Raji (cell line): ENCODE measurements at regions not wholly inside any gene's neighbourhood (a gene's known extent, or its start where the extent isn't known, plus 50 kb on each side); places are given as distances from the start of the nearest gene placed in this dataset.

Source experiments
- POLR2A ChIP-seq: IDR thresholded peaks from 2 replicates; pipeline ENCODE4 v1.6.1; 2011; ENCODE audit warnings: low read depth, low read length, control low read depth; ENCODE audit not compliant: insufficient read depth

DNA sequence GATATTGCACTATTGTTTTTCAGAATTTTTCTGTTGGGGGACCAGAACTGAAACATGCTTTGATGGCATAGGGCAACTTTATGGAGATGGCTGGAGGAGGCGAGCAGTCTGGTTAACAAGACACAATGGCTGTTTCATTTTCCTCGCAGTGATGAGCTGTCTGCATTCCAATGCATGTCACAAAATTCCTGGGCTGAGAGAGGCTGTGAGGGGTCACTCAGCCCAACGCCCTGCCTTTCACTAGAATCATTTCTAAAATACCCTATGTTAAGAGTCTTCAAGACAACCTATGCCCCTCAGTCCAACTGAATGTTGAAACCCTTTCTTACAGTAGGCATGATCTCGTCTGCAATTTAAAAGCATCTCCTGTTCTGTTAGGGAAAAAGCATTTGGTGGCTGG is 1090.0 kb downstream of the BCL11A start:
- TF ChIP-seq POLR2A, result no peak

GRCh38 chr2:59462422-59463197 is 1090.8 kb downstream of the BCL11A start:
- TF ChIP-seq POLR2A, result no peak

DNA sequence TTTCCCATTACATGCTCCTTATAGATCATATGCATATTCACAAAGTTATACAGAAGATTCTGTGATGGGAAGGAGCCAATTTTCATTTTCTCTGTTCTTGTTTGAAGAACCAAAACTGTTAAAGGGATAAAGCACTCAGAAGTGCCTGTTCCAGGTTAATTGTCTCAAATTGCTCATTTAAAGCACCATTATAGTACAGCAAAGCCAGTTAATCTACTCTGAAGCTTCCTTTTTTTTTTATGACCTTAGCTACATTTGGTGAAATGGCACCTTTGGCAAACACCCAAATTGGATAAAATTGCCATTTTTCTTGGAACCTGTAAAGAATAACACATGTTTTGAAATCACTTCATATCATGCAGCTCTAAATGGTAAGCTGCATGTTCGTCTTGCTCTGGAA is 1092.3 kb downstream of the BCL11A start:
- TF ChIP-seq POLR2A, result no peak

GRCh38 chr2:59458800-59459199 is 1094.7 kb downstream of the BCL11A start:
- no peak for TF ChIP-seq POLR2A

DNA sequence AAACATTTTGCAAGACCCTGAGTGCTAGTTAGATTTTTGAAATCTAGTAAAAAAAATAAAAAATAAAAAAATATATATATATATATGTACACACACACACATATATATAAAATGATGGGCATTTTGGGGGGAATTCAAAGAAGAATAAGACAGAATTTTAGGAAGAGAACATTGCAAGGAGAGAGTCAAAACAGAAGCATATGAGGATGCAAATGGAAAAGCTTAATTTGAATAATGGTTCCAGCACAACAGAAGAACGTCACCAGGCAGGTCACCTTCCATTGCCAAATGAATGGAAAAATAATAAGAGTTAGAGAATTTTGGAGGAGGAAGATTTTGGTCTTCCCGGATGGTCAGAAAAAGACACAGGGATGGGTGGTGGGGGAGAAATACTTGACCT is 1097.2 kb downstream of the BCL11A start:
- TF ChIP-seq POLR2A, result no peak

- no peak for TF ChIP-seq POLR2A
Measured at GRCh38 chr2:59449274-59449673, 1104.2 kb downstream of the BCL11A start.

DNA sequence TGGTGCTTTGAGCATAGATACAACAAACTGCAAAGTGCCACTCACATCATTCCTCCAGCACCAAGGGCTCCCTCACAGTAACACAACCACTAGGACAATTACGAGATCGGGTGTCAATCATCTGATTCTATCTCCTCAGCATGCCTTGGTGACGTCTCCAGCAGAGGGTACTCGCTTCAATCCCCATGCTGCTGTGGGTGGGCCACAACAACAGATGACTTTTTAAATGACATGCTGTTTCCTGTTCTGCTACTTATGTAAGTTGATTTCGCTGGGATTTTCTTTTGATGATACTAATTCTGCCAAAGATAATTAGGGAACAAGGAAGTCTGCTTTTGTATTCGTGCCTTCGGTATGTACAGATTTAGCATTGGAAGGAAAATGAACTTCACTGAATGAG is 1113.0 kb downstream of the BCL11A start:
- no peak for TF ChIP-seq POLR2A

DNA sequence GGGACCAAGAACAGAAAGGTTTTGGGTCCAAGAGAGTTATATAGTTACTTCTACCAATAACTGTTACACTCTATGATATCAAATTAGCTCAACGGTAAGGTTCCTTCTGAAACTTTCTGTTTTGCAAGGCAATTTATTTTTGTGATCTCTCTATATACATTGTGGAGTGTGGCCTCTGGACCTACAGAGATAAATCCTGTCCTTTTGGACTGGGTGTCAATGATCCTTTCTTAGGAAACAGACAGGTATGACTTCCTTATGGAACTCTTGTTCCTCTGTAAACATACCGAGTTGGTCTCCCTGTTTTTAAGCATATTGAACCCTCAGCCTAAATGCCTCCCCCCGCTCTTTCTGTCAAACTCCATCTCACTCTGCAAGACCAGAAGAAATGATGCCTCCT is 1117.8 kb downstream of the BCL11A start:
- TF ChIP-seq POLR2A, result no peak

DNA sequence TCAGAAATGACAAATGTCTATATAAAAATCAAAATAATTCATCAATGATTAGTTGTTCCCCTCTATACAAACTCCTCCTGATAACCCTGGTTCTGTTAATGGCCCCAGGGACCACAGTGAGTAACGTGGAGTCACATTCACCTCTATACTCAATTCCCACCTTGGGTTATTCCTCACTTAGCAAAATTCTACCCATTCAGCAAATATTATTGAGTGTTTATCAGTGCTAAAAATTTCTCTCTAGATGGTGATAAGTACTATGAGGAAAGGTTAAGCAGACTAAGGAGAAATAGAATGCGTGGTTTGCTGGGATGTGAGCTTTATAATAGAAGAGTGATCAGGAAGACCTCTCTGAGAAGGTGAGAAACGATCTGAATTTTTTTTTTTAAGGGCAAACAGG is 1124.5 kb downstream of the BCL11A start:
- no peak for TF ChIP-seq POLR2A

- TF ChIP-seq POLR2A, result no peak
Measured at GRCh38 chr2:59427980-59428379, 1125.5 kb downstream of the BCL11A start.

GRCh38 chr2:59425247-59425646 is 1128.2 kb downstream of the BCL11A start:
- no peak for TF ChIP-seq POLR2A

- no peak for TF ChIP-seq POLR2A
Measured at GRCh38 chr2:59413751-59414570, 1139.5 kb downstream of the BCL11A start.

DNA sequence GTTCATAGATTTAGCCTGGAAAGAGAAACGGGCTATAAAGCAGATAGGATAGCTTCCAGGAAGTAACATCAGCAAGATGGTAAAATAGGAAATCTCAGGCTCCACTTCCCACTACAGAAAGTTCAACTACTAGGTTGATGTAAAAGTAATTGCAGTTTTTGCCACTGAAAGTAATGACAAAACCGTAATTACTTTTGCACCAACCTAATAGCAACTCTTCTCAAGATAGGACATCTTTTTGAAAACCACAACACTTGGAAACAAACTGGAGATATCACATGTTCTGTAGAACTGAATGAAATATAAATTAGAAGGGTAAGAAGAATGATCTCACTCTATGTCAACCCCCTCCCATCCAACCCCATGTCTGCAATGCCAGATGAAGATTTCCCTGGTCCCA is 1154.3 kb downstream of the BCL11A start:
- TF ChIP-seq POLR2A, result no peak

DNA sequence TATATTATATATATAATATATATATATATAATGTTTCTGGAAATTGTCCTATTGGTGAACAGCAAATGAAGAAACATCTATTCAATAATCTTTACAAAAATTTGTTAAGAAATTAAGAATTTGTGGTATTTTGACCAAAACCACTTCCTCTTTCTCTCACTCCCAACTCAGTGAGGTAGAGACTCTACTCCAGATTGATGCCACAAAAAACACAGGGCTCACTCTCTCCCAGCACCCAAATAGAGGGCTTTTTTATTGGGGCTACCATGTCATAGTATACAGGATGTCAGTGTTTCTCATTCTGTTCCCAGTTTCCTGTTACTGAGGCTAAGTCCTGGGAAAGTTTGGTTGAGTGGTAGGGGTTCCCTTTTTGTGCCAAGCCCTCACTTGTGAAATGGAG is 1155.4 kb downstream of the BCL11A start:
- no peak for TF ChIP-seq POLR2A

DNA sequence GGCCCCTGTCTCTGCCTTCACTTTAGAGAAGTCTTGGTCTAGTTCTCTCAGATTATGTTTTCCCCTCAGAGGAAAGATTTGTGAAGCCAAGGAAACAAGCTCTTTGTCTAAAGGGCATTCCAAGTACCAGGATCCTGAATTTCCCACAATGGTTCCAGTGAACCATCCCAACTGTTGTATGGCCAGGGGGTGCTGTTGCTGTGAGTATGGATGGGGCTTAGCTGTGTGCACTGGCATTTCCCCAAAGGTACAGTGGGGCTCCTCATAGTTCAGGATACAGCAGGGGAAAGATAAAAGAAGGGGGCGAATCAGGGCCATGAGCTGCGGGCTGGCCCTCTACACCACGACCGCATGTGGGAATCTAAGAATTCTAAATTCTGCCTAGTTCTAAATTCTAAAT is 1154.0 kb upstream of the FANCL start:
- no peak for TF ChIP-seq POLR2A

DNA sequence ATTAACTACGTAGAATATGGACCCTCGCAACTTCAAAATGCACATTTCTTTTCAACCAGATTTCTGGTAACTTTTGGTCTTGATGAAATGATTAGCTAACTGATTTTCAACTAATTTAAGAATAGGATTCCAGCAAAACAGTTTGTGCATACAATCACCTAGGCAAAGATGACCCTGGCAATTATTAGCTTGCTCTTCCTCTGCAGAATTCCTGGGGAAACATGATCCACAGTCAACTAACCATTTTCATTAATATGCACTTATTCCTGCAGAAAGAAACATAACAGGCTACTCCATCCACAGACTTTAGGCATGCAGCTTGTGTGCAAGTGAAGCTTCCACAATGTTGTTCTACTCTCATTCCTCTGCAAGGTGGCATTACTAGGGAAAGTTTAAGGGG is 1150.8 kb upstream of the FANCL start:
- no peak for TF ChIP-seq POLR2A

GRCh38 chr2:59390581-59390980 is 1149.5 kb upstream of the FANCL start:
- TF ChIP-seq POLR2A, result no peak

GRCh38 chr2:59389240-59389639 is 1148.1 kb upstream of the FANCL start:
- TF ChIP-seq POLR2A, result no peak
